Nephron progenitor cell (in vitro differentiated cells): ENCODE measurements at regions not wholly inside any gene's neighbourhood (a gene's known extent, or its start where the extent isn't known, plus 50 kb on each side); places are given as distances from the start of the nearest gene placed in this dataset.
A peak's percentile ranks its signal among the peaks of the same experiment; 100 is the strongest.

ENCODE experiments used
- DNase-seq: peaks from one replicate; pipeline ENCODE4 v3.0.0; 2021
- H3K27ac Mint-ChIP-seq: 2 replicates; pipeline ENCODE4 v1.8.0; 2021; ENCODE audit warnings: mild to moderate bottlenecking, moderate library complexity, mixed read lengths
- H3K27me3 Mint-ChIP-seq: 2 replicates; pipeline ENCODE4 v1.8.0; 2021; ENCODE audit warnings: mild to moderate bottlenecking, low read depth, mixed read lengths; ENCODE audit not compliant: poor library complexity
- H3K36me3 Mint-ChIP-seq: 2 replicates; pipeline ENCODE4 v1.8.0; 2021; ENCODE audit warnings: low read depth, mixed read lengths
- H3K4me1 Mint-ChIP-seq: 2 replicates; pipeline ENCODE4 v1.8.0; 2021; ENCODE audit warnings: mixed read lengths
- H3K4me3 Mint-ChIP-seq: 2 replicates; pipeline ENCODE4 v1.8.0; 2021; ENCODE audit warnings: mild to moderate bottlenecking, moderate library complexity, mixed read lengths
- H3K9me3 Mint-ChIP-seq: 2 replicates; pipeline ENCODE4 v1.8.0; 2021; ENCODE audit warnings: mild to moderate bottlenecking, moderate library complexity, mixed read lengths
- CTCF ChIP-seq: fragments of 200-600 bp; sonication (generic); IDR thresholded peaks from 2 replicates; pipeline ENCODE4 v1.5.0; 2021; ENCODE audit warnings: antibody characterized with exemption

GRCh38 chr3:168395551-168395950 lies 299.8 kb upstream of the GOLIM4 start:
- Mint-ChIP-seq H3K27ac (no peak overlapping the region), H3K4me3 (no peak overlapping the region), H3K27me3 (no peaks in the 10 kb centered on the region), H3K4me1 (no peaks in the 10 kb centered on the region), H3K9me3 (no peaks in the 10 kb centered on the region), H3K36me3 (no peaks in the 10 kb centered on the region)
- no peak for TF ChIP-seq CTCF
- DNase-seq: no peak

DNA sequence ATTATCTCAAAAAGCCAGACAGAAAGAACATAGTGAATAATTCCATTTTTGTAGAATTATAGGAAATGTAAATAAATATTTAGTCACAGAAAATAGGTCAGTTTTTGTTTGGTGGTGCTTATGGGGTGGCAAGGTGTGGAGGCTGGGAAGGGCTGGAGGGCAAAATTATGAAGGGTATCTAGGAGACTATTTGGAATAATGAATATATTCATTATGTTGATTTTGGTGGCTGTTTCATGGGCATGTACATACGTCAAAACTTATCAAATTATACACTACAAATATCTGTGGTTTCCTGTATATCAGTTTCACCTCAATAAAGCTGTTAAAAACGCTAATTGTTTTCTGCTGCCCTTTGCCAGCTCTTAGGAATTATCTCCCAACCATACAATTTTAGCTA lies 298.7 kb upstream of the GOLIM4 start:
- Mint-ChIP-seq H3K27me3 (no peaks in the 10 kb centered on the region), H3K36me3 (no peaks in the 10 kb centered on the region), H3K9me3 (no peaks in the 10 kb centered on the region), H3K4me1 (no peaks in the 10 kb centered on the region), H3K27ac (no peak overlapping the region), H3K4me3 (no peak overlapping the region)
- TF ChIP-seq CTCF: no peak
- no peak for DNase-seq

- H3K27me3 Mint-ChIP-seq: no peaks in the 10 kb centered on the region
- H3K4me1 Mint-ChIP-seq: no peaks in the 10 kb centered on the region
- H3K27ac Mint-ChIP-seq: no peak overlapping the region
- peaks cover 16% of the 10 kb centered on the region for H3K36me3 Mint-ChIP-seq
- TF ChIP-seq CTCF: no peak
- DNase-seq: no peak
- H3K4me3 Mint-ChIP-seq: no peak overlapping the region
- peaks cover 24% of the 10 kb centered on the region for H3K9me3 Mint-ChIP-seq
Measured at GRCh38 chr3:168386301-168386700, 290.6 kb upstream of the GOLIM4 start.

DNA sequence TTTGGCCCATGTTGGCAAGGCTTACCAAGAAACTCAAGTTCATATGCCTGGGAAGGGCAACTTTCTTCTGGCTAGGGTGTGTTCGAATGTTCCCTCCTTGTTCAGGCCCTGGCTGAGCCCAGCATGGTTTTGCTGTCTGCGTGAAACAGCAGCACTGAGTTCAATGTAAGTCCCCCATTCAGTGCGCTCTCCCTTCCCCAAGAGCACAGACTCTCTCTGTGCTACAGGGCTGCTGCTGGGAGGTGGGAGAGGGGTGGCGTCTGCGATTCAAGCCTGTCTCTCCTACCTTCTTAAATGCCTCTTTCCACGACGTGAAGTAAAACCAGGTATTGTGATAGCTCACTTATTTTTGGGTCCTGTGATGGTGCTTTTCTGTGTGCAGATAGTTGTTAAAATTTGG lies 289.3 kb upstream of the GOLIM4 start:
- Mint-ChIP-seq H3K4me1 (no peaks in the 10 kb centered on the region), H3K4me3 (no peak overlapping the region), H3K27me3 (peaks cover 2% of the 10 kb centered on the region), H3K36me3 (peaks cover 16% of the 10 kb centered on the region), H3K9me3 (peaks cover 24% of the 10 kb centered on the region), H3K27ac (no peak overlapping the region)
- TF ChIP-seq CTCF: no peak
- DNase-seq: no peak

DNA sequence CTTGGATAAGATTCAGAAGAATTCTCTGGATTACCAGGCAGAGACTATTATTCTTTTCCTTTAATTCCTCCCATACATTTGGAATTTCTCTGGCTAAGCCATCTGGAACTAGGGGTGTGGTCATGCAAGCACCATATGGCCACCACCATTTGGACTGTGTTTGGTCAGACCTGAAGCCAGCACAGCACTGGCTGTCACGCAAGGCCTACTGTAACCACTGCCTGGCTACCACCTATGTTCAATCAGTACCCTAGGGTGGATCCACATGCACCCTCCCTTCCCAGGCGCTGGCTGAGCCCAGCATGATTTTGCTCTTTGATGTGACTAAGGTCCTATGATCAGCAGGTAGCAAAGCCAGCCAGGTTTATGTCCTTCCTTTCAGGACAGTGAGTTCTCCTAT lies 287.8 kb upstream of the GOLIM4 start:
- DNase-seq: no peak
- Mint-ChIP-seq H3K9me3 (peaks cover 26% of the 10 kb centered on the region), H3K36me3 (peaks cover 16% of the 10 kb centered on the region), H3K4me3 (no peak overlapping the region), H3K27ac (no peak overlapping the region), H3K4me1 (no peaks in the 10 kb centered on the region), H3K27me3 (peaks cover 3% of the 10 kb centered on the region)
- TF ChIP-seq CTCF: no peak

DNA sequence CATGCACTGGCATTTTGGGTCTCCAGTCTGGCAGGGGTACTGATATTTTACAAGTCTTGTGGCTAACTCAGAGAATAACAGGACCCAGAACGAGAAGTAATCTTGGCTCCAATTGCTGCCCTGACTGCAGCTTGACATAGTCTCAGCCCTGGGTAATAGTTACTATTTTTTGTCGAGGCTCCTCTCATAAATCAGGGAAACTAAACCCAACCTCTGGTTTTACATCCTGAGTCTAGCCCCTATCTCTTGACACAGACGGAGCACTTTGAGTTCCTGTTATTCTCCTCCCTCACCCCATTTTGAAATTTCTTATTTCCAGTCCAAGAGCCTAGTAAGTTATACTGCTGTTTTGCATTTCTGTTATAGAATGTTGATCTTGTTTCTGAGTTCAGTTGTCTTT lies 276.1 kb upstream of the GOLIM4 start:
- TF ChIP-seq CTCF: no peak
- Mint-ChIP-seq H3K27ac (peak overlapping the region; percentile 6), H3K4me3 (no peak overlapping the region), H3K27me3 (no peaks in the 10 kb centered on the region), H3K36me3 (no peaks in the 10 kb centered on the region), H3K4me1 (no peaks in the 10 kb centered on the region), H3K9me3 (peaks cover 3% of the 10 kb centered on the region)
- no peak for DNase-seq
